ENCODE measurements at regions not wholly inside any gene's neighbourhood (a gene's known extent, or its start where the extent isn't known, plus 50 kb on each side); places are given as distances from the start of the nearest gene placed in this dataset.
A peak's percentile ranks its signal among the peaks of the same experiment; 100 is the strongest.
"Not testable (repeated sequence)": the region's sequence is repeated elsewhere in the genome, so short reads cannot be mapped to it uniquely, and the experiment has no call there.

DNA sequence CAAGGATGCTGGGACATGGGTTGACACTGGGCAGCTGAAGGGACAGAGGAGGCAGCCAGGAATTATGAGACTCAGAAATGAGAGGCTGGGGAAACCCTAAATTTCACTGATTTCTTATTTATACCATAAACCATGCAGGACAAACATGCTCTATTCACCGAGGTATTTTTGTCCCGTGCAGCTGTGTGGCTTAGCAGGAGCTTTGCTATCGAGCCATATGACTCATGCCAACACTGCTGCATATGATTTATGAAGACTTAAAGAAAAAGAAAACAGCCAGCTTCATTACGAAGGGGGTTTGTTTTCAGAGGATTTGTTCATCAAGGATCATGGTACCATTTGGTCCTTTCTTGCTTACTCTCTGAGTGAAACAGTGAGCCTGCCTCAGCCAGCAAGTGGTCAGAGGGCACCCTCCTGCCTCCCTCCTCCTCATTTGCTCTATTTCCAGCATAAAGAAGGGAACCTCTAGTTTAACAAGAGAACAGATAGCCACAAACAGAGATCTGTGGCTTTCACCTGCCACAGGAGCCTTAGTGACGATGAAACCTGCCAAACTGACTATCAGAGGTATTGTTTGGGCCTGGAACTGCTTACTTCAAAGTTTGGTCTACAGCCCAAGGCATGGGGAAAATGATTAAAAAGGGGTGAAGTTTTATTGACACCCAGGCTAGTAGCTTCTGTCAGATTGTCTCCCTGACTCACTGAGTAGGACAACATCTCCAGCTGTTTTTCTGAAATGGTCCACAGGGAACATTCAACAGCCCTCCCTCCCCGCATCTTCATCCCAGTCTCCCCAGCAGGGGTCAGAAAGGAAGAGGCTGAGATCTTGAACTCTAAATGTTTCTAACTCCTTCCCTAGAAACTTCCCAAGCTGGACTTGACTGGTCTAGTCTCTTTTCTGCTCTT is 80.1 kb upstream of the MAML3 start:
- in situ Hi-C loops (cut with HindIII; ENCODE audit: low pct_unique_long_range_greater_than_20kb, low sequenced_read_pairs) = no loop called here
- DNase-seq (ENCODE audit: low read depth, low spot score) = no peak

DNA sequence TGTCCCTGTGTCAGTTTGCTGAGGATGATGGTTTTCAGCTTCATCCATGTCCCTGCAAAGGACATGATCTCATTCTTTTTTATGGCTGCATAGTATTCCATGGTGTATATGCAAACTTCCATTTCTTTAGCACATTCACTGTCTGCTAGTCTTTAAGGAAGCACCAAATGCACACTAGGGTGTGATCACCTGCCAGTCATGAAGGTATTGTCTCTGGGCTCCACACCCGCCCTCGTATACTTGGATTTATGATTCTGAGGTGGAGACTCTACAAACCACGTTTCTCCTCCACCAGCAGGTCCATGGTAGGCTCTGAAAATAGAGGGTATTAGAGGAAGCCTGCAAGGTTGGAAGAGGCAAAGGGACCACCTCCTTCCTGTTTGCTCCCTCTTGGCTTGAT is 75.9 kb upstream of the MAML3 start:
- no peak for DNase-seq (ENCODE audit: low read depth, low spot score)
- in situ Hi-C loops (cut with HindIII; ENCODE audit: low pct_unique_long_range_greater_than_20kb, low sequenced_read_pairs) = no loop called here

DNA sequence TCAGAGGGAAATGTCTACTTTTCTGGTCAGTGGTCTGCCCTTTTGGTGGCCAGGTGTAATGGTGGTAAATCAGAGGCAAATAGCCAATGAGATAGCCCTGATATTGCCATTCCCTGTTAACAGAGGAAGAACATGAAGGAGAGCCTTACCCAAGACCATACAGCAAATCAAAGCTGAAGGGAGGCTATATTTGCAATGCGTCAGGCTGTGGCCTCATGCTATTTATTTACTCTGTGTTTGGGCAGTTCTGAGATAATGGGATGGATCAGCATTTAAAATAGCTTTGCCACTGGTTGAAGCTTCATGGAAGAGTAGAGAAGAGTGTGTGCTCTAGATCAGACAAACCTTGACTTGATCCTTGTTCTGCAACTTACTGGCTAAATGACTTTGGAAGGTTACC is 73.3 kb upstream of the MAML3 start:
- no peak for DNase-seq (ENCODE audit: low read depth, low spot score)
- in situ Hi-C loops (cut with HindIII; ENCODE audit: low pct_unique_long_range_greater_than_20kb, low sequenced_read_pairs) = no loop called here

GRCh38 chr4:140223056-140223810 is 69.2 kb upstream of the MAML3 start:
- DNase-seq (ENCODE audit: low read depth, low spot score) = peak; percentile 14
- in situ Hi-C loops (cut with HindIII; ENCODE audit: low pct_unique_long_range_greater_than_20kb, low sequenced_read_pairs) = no loop called here

GRCh38 chr4:140222171-140222570 is 68.2 kb upstream of the MAML3 start:
- in situ Hi-C loops (cut with HindIII; ENCODE audit: low pct_unique_long_range_greater_than_20kb, low sequenced_read_pairs) = no loop called here
- DNase-seq (ENCODE audit: low read depth, low spot score) = no peak

DNA sequence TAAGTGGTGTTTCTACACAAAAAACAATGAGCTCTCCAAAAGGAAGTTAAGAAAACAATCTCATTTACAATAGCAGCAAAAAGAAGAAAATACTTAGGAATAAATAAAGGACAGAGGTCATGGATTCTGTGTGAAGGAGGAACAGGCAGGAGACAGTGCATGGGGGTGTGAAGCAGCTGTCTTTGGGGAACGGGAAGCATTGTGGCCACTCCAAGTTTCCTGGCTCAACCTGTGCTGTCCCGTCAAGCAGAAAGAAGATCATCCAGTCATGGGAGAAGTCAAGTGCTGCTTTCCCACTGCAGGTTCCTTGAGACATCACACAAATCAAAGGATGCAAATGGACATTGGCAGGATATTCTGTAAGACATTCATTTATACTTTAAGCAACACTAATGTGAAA is 66.1 kb upstream of the MAML3 start:
- in situ Hi-C loops (cut with HindIII; ENCODE audit: low pct_unique_long_range_greater_than_20kb, low sequenced_read_pairs) = no loop called here
- no peak for DNase-seq (ENCODE audit: low read depth, low spot score)

- DNase-seq (ENCODE audit: low read depth, low spot score) = no peak
- in situ Hi-C loops (cut with HindIII; ENCODE audit: low pct_unique_long_range_greater_than_20kb, low sequenced_read_pairs) = no loop called here
Observed at GRCh38 chr4:140219567-140219966, 65.6 kb upstream of the MAML3 start.

GRCh38 chr4:140219070-140219469 is 65.1 kb upstream of the MAML3 start:
- DNase-seq (ENCODE audit: low read depth, low spot score); in situ Hi-C loops (cut with HindIII; ENCODE audit: low pct_unique_long_range_greater_than_20kb, low sequenced_read_pairs): not testable (repeated sequence)

- in situ Hi-C loops (cut with HindIII; ENCODE audit: low pct_unique_long_range_greater_than_20kb, low sequenced_read_pairs) = no loop called here
- DNase-seq (ENCODE audit: low read depth, low spot score) = no peak
Observed at GRCh38 chr4:140213749-140214148, 59.8 kb upstream of the MAML3 start.

DNA sequence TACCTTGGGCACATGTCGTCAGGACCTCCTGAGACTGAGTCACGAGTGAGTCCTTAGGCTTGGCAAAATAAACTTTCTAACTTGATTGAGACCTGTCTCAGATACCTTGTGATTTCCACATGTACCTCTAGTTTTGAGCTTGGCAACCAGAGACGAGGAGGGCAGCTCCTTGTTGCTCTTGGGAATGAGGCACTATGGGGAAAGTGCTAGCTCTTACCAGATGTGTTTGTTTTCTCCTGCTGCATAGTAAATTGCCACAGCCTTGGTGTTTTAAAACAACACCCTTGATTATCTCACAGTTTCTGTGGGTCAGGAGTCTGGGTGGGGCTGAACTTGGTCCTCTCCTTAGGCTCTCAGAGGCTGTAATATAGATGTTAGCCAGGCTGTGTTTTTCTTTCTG is 59.1 kb upstream of the MAML3 start:
- DNase-seq (ENCODE audit: low read depth, low spot score) = no peak
- in situ Hi-C loops (cut with HindIII; ENCODE audit: low pct_unique_long_range_greater_than_20kb, low sequenced_read_pairs) = no loop called here

DNA sequence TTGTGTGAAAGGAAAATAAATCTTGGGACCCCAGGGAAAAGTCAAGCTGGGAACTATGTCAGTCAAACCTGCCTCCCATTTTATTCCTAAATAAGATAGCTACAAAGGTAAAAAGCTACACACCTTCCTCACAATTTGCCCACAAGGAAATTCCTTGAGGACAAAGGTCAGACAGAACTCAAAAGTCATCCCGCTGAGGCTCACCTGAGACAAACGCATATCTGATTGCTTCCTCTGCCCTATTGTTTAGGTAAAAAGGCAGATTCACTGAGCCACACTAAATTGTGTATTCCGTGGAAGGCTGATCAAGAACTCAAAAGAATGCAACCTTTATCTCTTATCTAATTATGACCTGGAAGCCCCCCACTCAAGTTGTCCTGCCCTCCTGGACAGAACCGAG is 58.7 kb upstream of the MAML3 start:
- in situ Hi-C loops (cut with HindIII; ENCODE audit: low pct_unique_long_range_greater_than_20kb, low sequenced_read_pairs) = no loop called here

GRCh38 chr4:140212194-140212593 is 58.2 kb upstream of the MAML3 start:
- DNase-seq (ENCODE audit: low read depth, low spot score) = no peak
- in situ Hi-C loops (cut with HindIII; ENCODE audit: low pct_unique_long_range_greater_than_20kb, low sequenced_read_pairs) = no loop called here

More for the DNA sequence above, 58.7 kb upstream of the MAML3 start:
- DNase-seq (ENCODE audit: low read depth, low spot score) = no peak

GRCh38 chr4:140211693-140212092 is 57.7 kb upstream of the MAML3 start:
- no peak for DNase-seq (ENCODE audit: low read depth, low spot score)
- in situ Hi-C loops (cut with HindIII; ENCODE audit: low pct_unique_long_range_greater_than_20kb, low sequenced_read_pairs) = no loop called here

DNA sequence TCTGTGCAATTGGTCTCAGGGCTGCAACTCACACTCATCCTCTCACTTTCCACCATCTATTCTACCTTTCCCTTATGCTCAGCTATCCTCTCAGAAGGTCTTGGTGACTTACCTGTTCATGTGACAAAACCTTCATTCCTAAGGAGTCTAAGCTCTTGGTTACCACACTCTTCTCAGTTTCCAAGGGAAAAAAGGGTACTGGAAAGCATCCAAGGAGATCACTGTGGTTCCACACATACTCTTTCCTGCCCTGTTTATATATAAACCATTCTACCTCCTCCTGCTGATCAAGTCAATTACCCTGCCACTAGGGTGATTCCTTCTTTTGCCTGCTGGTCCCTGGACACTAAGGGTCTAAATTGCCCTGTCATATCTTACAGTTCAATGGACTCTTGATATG is 57.2 kb upstream of the MAML3 start:
- in situ Hi-C loops (cut with HindIII; ENCODE audit: low pct_unique_long_range_greater_than_20kb, low sequenced_read_pairs) = no loop called here
- no peak for DNase-seq (ENCODE audit: low read depth, low spot score)

DNA sequence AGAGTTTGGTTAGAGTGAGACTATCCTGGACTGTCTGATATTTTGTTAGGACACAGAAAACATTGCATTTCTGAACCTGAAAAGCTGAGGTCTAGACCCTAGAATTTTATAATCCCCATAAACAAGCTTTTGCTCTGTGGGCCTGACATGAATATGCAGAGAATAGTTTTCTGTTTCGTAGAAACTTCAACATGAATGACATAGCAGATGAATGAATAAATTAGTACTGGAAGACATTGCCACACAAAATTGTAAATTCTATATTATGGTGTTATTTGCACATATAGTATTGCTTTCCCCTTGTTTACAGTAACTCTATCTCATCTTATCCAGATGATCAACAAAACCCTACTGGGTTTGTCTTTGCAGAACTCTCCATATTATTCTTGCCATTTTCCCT is 54.9 kb upstream of the MAML3 start:
- in situ Hi-C loops (cut with HindIII; ENCODE audit: low pct_unique_long_range_greater_than_20kb, low sequenced_read_pairs) = no loop called here
- DNase-seq (ENCODE audit: low read depth, low spot score) = no peak
